ENCODE measurements at regions not wholly inside any gene's neighbourhood (a gene's known extent, or its start where the extent isn't known, plus 50 kb on each side); places are given as distances from the start of the nearest gene placed in this dataset.
"Not testable (repeated sequence)": the region's sequence is repeated elsewhere in the genome, so short reads cannot be mapped to it uniquely, and the experiment has no call there.

- Histone ChIP-seq H3K4me1 (ENCODE audit: control insufficient read depth in 1 of 2, low read depth in 2 of 2) (peaks cover 3 to 12% of the 10 kb centered on the region in 2 donors), H3K36me3 (no peaks in the 10 kb centered on the region), H3K27me3 (replicated peaks; ENCODE audit: insufficient read depth) (no peaks in the 10 kb centered on the region), H3K4me3 (peak overlapping the region; percentile 63), H3K9me3 (no peaks in the 10 kb centered on the region), H3K27ac (no peak overlapping the region)
- no peak for DNase-seq (ENCODE audit: low spot score)
- no peak for TF ChIP-seq CTCF (IDR thresholded peaks at IDR 0.05)
- no peak for ATAC-seq (ENCODE audit: insufficient number of reproducible peaks, low FRiP score, low read depth)
Measured at GRCh38 chr1:222897527-222898190, 82.8 kb downstream of the DISP1 start.

GRCh38 chr1:222898191-222898527 lies 83.3 kb downstream of the DISP1 start:
- H3K36me3 ChIP-seq: no peaks in the 10 kb centered on the region
- no peak for TF ChIP-seq CTCF (IDR thresholded peaks at IDR 0.05)
- peak overlapping the region; percentile 63 for H3K4me3 ChIP-seq
- ATAC-seq (ENCODE audit: insufficient number of reproducible peaks, low FRiP score, low read depth): no peak
- DNase-seq (ENCODE audit: low spot score): no peak
- no peaks in the 10 kb centered on the region for H3K9me3 ChIP-seq
- H3K27ac ChIP-seq: no peak overlapping the region
- peaks cover 3 to 12% of the 10 kb centered on the region in 2 donors for H3K4me1 ChIP-seq (ENCODE audit: control insufficient read depth in 1 of 2, low read depth in 2 of 2)
- H3K27me3 ChIP-seq (replicated peaks; ENCODE audit: insufficient read depth): no peaks in the 10 kb centered on the region

- Histone ChIP-seq H3K27me3 (replicated peaks; ENCODE audit: insufficient read depth) (no peaks in the 10 kb centered on the region), H3K4me3 (no peak overlapping the region), H3K4me1 (ENCODE audit: control insufficient read depth in 1 of 2, low read depth in 2 of 2) (peaks cover 3 to 12% of the 10 kb centered on the region in 2 donors), H3K9me3 (no peaks in the 10 kb centered on the region), H3K36me3 (no peaks in the 10 kb centered on the region), H3K27ac (no peak overlapping the region)
- TF ChIP-seq CTCF (IDR thresholded peaks at IDR 0.05): no peak
- no peak for DNase-seq (ENCODE audit: low spot score)
- no peak for ATAC-seq (ENCODE audit: insufficient number of reproducible peaks, low FRiP score, low read depth)
Measured at GRCh38 chr1:222899471-222899870, 84.6 kb downstream of the DISP1 start.

- TF ChIP-seq CTCF (IDR thresholded peaks at IDR 0.05): no peak
- H3K36me3 ChIP-seq: no peaks in the 10 kb centered on the region
- no peak for ATAC-seq (ENCODE audit: insufficient number of reproducible peaks, low FRiP score, low read depth)
Measured at GRCh38 chr1:222904451-222904850, 89.6 kb downstream of the DISP1 start.

GRCh38 chr1:222905151-222905550 lies 90.3 kb downstream of the DISP1 start:
- no peak for TF ChIP-seq CTCF (IDR thresholded peaks at IDR 0.05)
- H3K36me3 ChIP-seq: no peaks in the 10 kb centered on the region
- H3K27me3 ChIP-seq (replicated peaks; ENCODE audit: insufficient read depth): no peaks in the 10 kb centered on the region
- no peak overlapping the region for H3K27ac ChIP-seq
- ATAC-seq (ENCODE audit: insufficient number of reproducible peaks, low FRiP score, low read depth) (no peak), DNase-seq (ENCODE audit: low spot score) (no peak)
- H3K4me1 ChIP-seq (ENCODE audit: control insufficient read depth in 1 of 2, low read depth in 2 of 2): peaks cover 4 to 11% of the 10 kb centered on the region in 2 donors
- H3K4me3 ChIP-seq: no peak overlapping the region
- no peaks in the 10 kb centered on the region for H3K9me3 ChIP-seq

More at GRCh38 chr1:222904451-222904850, 89.6 kb downstream of the DISP1 start:
- no peak for DNase-seq (ENCODE audit: low spot score)
- H3K4me3 ChIP-seq: no peak overlapping the region
- H3K27me3 ChIP-seq (replicated peaks; ENCODE audit: insufficient read depth): no peaks in the 10 kb centered on the region
- H3K4me1 ChIP-seq (ENCODE audit: control insufficient read depth in 1 of 2, low read depth in 2 of 2): peaks cover 3 to 4% of the 10 kb centered on the region in 2 donors
- H3K27ac ChIP-seq: no peak overlapping the region
- H3K9me3 ChIP-seq: no peaks in the 10 kb centered on the region

- H3K9me3 ChIP-seq; H3K36me3 ChIP-seq; DNase-seq (ENCODE audit: low spot score); ATAC-seq (ENCODE audit: insufficient number of reproducible peaks, low FRiP score, low read depth); H3K27me3 ChIP-seq (replicated peaks; ENCODE audit: insufficient read depth); H3K4me3 ChIP-seq; H3K27ac ChIP-seq: not testable (repeated sequence)
- H3K4me1 ChIP-seq (ENCODE audit: control insufficient read depth in 1 of 2, low read depth in 2 of 2): peaks cover 4 to 18% of the 10 kb centered on the region in 2 donors
Measured at GRCh38 chr1:222906271-222906739, 91.5 kb downstream of the DISP1 start.
